SHP77 (cell line): ENCODE measurements at regions not wholly inside any gene's neighbourhood (a gene's known extent, or its start where the extent isn't known, plus 50 kb on each side); places are given as distances from the start of the nearest gene placed in this dataset.
A peak's percentile ranks its signal among the peaks of the same experiment; 100 is the strongest.

Experiments used
- DNase-seq, 2 experiments: peaks; one replicate each; lab custom pipeline; 2025; lab: John Stamatoyannopoulos, UW

DNA sequence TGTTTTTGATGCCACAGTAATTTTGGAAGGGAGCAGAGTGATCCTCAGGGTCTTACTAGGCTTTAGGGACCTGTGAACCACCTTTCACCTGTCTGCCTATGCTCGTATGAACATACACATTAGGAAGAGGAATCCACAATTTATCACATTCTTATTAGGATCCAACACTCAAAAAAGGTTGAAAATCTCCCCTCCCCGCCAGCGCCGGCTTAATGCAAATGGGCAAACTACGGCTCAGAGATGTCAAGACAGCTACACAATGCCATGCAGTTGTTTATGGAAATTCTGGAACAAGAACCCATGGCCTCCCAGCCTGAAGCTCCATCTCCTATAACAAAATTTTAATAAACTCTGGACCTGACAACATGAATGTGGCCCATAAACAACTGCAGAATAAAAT is 375.9 kb upstream of the ACVR2A start:
- DNase-seq: no peak

DNA sequence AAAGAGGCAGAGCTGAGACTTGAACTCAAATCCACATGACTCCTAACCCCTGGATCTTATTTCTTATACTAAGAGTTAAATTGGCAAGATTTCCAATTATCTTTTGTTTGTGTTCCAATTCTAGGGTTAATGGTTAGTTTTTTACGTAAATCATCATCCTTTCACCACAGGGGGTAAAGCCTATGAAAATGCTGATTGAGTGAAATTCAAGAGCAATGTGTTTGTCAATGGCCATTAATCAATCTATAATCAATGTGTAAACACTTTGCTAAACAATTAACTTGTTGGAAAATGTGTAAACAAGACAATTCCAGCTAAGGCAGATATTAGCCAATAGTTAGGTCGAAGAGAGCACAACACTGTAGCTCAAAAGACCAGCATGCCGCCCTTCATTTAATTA is 376.5 kb upstream of the ACVR2A start:
- DNase-seq: no peak

DNA sequence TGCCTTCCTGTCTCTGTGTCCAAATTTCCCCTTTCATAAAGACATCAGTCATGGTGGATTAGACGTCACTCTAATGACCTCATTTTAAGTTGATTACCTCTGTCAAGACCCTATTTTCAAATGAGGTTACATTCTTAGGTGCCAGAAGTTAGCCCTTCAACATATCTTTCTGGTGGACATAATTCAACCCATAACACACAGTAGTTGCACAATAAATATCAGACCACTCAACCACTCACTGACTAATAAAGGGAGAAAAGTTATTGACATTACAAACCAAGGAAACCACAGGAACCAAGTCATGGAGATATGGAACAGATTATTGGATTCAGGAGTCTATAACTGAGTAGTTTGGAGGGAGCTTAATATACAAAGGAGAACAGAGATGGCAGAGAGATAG is 377.4 kb upstream of the ACVR2A start:
- DNase-seq: no peak

DNA sequence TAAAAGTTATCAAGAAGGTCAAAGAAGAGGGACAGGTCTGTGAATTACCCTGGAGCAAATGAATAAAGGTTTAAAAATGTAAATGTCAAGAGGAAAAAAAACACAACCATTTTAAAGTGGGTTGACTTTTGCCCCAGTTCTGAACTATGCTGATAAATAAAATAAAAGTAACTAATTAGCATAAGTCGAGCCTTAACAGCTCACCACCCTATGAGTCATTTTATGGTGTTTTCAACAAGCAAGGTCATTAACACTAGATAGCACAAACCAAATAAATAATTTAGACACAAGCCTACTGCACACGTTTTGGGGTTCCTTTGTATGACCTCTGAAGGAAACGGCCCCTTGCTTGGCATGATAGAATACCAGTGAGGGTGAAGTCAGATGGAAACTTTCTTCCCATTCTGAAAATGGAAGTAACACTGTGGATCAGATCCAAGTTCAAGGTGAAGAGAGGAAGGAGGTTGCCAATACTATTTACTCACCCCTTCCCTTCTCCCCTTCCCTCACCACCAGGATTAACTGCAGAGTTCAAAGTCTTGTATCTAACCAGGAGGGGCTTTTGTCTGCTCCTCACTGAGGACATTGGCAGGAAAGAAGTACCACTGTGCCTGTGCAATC is 380.0 kb upstream of the ACVR2A start:
- DNase-seq: no peak

DNA sequence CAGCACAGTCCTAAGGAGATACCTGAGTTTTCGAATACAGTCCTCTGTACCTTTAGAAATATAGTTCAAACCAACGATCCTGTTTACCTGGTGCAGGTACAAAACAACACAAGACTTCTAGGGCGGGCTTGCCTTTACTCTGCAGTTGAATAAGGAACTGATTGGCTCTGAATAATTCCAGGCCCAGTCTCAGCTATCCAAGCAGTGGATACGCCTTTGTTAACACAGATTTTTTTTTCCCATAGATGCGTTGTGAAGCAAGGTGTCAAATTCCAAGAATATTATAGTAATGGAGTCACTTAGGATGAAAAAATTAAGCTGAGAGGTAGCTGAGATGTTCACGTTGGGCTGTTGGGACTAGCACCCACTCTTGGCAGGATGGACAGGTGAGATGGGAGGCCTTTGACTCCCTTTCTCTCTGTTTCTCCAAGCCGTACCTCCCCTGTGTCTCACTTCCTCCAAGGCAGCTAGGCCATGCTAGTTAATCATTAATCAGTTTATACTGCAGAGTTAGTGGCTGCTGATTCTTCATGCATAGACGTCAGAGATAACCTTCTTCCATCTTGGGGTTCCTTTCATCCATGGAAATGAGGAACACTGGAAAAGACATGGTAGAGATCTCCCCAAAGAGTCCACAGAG is 380.8 kb upstream of the ACVR2A start:
- no peak for DNase-seq

DNA sequence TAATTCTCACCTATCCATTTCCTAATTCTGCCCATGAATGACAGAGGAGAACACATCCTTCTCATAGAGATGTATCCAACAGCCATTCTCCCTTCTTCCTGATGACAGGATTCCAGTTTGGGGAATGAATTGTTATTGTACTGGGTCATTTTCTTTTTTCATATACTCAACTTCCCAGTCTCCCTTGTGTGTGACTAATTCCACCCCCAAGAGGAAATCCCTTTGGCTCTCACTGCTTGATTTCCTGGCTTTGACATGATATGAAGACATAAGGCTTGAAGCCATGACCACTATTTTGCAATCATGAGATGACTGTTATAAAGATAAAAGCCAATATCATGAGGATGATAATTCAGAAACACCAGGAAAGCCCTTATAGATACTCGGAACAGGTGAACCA is 384.7 kb upstream of the ACVR2A start:
- DNase-seq: no peak

DNA sequence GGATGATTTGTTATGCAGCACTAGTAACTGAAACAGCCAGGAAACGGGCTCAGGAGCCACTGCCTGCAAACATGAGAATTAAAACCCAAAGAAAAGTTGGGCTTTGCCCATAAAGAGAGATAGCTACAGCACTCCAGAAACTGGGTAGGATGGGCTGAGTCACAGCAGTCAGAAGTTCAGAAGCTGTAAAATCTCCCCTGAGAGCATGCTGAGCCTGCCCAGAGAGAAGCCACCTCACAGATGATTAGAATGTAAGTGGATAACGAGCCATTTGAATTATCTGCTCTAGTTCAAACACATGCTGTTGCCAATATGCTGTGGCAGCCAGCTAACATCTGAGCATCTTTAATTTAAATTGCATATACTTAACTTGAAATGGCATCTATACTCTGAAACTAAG is 388.1 kb upstream of the ACVR2A start:
- no peak for DNase-seq

DNA sequence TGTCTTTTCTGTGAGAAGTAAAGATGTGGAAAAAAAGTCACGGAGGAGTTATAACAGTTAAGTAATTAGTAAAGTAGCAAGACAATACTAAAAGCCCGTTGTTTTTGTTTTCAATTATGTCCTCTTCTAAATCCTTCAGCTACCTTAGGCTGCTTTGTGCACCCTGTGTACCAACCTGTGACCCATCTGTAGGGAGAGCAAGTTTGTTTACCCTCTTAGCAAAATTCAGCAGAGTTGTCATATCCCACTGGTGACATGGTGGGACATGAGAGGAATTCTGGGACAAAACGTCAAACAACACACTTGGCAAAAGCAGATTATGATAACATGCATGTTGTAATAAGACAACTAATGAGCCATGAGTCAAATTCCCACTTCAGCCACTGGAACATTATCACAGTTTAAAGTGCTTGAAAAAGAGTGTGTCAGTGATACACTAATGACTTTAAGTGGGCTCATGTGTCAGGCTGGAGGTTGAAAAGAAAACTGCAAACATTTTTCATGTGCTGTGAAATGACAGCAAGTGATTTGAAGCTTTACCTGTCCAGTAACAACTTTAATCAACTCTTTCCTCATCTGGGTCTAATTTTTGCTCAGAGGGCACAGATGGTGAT is 392.8 kb upstream of the ACVR2A start:
- DNase-seq: no peak

DNA sequence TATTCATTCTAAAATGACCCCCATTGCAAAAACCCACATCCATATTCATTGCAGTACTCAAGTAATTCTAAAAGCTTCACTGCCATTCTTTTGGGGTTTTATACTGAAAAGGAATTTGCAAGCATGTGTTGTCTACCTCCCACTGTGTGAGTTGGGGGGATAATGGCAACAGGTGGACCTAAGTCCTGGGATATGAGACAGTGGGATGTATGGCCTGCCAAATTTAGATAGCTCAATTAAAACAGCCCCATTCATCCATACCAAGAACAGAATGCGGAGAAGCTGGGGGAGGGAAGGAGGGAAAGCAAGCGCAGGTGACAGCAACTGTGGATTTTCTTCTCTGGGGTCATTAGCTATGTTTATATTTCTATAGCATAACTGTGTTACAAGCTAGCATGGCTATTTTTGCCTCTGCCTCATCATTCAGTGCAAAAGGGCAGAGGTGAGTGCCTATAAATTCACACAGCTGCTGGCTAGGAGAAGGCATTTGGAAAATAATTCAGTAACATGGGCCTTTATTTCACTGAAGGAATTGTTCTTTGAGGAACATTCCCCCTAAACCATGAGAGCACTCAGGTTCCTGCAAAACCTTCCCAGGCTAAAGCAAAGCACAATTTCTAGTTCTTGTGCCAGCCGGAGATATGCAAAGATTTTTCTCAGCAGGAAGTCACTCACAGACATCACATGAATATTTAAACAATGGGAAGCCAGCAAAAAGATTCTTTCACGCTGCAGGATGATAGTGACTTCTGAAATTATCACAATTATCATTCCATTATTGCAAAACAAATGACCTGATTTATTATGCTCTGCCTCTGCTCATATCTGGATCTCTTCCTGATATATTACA is 393.9 kb upstream of the ACVR2A start:
- DNase-seq: no peak

DNA sequence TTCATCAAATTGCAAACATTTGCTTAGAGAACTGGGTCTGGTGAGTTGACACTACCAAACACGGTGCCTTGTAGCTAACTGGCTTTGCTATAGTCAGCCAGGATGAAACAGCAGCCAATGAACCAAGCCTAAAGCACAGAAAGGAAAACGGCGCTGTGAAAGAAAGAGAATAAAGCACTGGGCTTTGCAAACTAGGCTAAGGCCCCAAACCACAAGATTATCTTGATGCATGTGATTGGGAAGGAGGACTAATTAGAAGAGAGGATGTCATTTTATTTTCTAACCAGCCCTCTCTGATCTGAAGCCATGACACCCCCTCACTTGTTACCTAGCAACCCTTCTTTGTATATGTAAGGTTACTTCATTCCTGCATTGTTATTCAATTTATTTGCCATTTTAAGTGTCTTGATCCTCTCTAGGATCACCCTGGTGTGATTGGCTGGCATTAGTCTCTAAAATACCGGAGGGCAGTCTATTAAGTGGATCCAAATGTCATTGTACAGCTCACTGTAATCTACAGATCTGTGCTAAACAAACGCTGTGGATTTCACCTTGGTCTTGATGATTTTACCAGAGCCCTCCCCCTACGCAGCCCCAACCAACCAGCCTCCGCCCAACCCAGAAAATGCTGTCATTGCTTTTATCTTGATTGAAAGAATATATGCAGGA is 395.4 kb upstream of the ACVR2A start:
- DNase-seq: peak; percentile 10 to 30

DNA sequence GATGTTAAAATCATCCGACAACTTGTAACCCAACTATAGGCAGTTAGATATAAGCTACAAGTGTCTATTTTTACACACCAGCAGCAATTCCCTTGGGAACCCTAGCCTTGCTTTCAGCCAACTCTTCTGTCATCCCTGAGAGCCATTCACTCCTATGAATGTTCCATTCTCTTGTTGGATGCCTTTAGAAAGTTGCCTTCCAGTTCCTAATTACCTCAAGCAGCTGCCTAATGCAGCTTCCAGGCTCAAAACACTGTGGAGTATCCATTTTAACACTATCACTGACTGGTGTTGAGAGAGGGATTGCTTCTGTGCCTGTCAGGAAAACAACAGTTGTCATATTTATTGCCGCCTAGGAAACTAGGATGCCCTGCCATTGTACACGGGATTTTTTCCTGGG is 402.0 kb upstream of the ACVR2A start:
- DNase-seq: no peak

DNA sequence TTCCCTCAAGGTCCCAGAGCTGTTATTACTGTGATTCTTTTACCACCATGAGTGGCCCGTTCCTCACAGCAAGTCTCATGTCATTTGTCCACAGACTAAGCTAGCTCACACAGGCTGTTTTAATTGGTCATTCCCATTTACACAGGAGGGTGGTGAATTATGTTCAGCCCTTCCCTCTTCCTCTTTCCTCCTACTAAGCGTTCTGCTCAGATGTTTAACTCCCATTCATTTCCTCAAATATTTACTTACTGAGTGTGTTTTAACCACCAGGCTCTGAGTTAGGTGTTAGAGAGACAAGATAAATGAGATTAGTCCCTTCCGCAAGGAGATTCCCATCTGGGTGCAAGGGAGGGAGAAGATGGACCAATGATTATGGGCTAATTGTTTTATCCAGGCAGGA is 403.6 kb upstream of the ACVR2A start:
- no peak for DNase-seq

DNA sequence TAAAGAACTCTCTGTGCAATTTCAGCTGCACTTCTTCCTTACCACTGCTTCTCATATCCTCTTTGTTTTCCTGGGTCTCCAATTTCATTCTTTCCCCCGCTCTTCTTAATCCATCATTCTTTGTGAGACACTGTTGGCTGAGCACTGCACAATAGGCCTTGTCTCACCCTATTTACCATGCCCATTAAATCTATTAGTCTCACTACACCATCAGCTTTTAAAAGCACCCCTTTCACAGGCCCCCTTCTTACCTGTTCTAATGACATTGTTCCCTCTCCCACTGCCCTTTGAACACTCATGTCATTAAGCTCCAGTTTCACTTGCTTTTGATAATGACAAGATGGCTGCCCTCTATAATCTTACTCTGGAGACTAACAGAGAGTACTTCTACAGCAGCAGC is 404.1 kb upstream of the ACVR2A start:
- no peak for DNase-seq

DNA sequence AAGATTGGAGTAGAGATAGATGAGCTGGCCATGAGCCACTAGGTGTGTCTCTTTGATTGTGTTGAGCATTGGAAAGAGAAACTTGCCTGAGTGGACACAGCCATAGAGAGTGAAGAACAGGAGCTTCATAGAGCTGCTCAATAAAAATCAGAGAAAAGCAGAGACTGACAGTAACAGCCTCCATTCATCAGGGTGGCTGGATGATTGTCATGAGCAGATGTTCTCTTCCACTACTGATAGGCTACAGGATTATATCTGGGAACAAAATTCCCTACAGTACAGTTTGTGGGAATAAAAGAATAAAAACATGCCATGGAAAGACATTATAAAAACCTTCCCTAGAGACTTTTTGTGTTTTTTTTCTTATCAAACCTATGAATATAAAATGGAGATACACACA is 404.8 kb upstream of the ACVR2A start:
- no peak for DNase-seq

DNA sequence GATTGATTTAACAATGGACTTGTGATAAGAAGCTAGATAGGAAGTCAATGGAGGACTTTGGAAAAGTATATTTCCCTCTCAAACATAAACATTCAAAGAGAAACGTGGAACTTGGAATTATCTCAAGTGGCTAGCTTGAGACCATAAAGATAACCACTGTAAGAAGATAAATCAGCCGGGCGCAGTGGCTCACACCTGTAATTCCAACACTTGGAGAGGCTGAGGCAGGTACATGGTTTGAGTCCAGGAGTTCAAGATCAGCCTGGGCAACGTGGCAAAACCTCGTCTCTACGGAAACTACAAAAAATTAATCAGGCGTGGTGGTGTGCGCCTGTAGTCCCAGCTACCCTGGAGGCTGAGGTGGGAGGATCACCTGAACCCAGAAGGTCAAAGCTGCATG is 405.9 kb upstream of the ACVR2A start:
- DNase-seq: no peak

DNA sequence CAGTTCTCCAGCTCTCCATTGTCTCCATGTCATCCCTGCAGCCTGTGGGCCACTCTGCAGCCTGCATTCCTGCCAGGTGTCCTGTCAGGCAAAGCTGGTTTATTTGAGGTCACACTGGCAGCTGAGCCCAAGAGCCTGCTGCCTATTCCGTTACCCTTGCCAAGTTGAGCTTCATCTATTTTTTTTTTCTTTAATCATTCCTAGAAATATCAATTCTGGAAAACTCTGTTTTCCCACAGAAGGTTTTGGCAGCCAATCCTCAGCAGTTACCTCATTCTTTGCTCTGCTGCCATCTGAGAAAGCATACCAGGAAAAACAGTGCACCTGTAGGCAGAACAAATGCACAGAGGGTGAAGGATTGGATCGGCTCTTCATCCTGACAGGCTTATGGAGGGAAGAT is 411.0 kb upstream of the ACVR2A start:
- no peak for DNase-seq

DNA sequence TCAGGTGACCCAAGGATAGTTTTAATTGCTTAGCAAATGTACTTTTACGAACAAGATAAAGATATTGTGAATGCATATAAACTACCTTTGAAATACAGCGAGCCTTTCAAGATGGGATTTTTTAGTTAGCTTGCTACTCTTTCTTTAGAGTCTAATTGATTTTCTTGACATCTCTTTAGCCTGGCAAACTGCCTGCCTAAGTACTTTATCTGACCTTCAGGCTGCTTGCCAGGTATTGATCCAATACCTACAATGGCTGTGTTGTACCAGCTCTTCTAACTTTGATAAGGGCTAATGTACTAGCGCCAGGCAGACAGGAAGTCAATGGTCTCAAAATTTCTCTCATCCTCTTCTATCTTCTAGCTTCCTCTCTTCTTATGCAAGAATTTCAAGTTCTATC is 414.4 kb upstream of the ACVR2A start:
- DNase-seq: no peak

DNA sequence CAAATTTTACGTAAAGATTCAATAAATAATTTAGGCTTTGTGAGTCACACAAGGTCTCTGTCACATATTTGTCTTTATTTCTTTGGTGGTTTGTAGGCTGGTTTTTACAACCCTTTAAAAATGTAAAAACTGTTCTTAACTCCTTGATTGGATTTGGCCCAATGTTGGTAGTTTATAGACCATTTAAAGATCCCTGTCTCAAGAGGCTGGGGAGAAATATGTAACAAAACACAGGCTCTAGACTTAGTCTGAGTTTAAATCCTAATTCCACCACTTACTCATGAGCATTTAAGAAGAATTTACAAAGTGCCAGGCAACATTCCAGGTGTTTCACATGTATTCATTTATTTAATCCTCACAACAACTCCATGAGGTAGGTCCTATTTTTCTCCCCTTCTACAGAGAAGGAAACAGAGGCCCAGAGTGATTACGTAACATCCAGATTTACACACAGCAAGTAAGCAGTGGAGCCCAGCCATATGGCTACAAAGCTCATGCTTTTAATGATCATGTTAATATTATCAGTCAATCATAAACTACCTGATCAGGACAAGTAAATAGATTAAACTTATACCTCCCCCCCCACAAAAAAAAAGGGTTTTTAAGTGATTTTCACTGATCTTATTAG is 416.6 kb upstream of the ACVR2A start:
- DNase-seq: no peak

DNA sequence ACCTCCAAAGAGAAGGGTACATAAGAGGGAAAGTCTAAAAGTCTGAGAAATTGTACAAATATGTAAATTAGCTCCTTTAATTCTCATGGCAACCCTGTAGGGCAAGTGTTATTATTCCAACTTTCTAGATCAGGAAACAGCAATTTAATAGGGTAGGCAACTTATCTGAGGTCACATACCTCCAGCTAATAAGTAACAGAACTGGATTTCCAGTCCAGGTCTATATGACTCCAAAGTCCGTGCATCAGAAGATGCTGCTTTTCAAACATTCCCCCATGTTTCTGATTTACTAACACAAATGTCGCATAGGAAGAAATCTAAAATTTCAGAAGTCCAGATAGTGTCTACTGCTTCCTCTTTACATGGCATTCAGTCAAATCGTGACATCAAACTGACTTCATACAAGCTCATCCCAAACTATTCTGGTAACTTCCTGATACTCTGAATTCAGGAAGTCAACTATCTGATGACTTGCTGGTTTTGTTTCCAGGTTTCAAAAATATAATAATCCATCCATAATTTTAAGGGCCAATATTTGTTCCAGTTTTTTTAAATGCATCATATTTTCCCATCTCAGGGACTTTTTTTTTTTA is 419.3 kb upstream of the ACVR2A start:
- DNase-seq: no peak

DNA sequence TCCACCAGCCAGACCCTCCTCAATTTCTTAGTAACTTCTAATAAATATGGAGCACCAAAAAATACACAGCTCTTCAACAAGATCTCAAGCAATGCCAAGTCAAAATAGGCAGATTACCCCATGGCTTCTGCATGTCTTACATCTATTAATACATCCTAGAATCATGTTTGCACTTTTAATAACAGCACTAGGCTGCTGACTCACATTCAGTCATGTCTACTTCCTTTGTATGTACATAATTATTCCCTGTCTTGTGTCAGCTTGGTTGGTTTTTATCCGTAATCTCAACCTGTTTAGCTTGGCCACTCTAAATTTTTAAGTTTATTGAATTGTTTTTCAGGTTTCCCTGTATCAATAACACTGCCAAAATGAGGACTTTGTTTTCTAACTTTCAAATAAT is 420.1 kb upstream of the ACVR2A start:
- DNase-seq: no peak

DNA sequence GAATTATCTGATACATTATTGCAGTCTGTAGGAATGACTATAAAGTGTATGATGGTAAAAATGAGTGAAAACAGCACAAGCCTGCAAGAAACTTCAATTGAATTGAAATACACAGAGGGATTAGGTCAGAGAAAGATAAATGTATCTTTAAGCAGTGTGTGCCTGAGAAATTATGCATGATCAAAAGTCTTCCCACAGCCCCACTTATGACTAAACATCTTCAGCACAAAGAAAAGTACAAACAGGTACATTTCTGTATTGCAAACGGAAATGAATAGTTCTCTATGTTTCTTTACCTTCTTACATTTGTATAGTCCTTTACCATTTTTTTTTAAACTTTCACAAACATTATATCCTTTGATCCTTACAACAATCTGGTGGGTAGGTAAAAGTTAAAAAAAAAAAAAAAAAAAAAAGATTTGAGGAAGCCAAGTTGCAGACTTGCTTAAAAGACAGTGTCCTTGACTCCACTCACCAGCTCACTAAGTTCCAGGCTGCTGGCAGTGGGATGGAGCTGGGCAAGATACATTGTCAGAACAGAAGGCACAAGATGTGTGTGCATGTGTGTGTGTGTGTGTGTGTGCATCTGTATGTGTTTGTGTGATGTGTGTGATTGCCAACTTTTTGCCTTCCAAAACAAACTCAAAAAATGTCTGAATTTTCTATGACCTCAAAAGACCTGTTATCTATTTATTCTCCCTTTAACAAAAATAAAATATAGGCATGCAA is 423.7 kb upstream of the ACVR2A start:
- DNase-seq: no peak
